ENCODE measurements at regions not wholly inside any gene's neighbourhood (a gene's known extent, or its start where the extent isn't known, plus 50 kb on each side); places are given as distances from the start of the nearest gene placed in this dataset.

- no peak for DNase-seq
- in situ Hi-C loops (cut with MboI; ENCODE audit: low pct_ligation_motif_present in 1 of 4, low pct_unique_long_range_greater_than_20kb in 1 of 4, low sequenced_read_pairs in 3 of 4) (no loop called here), intact Hi-C loops (cut with DNase I; ENCODE audit: low total_unique reads) (loop anchor here (5.0 kb wide), 1 partner anchor 1895 kb away; no protein-coding TSS in a partner anchor)
- H3K4me3 ChIP-seq: no peak overlapping the region
- H3K27me3 ChIP-seq: no peaks in the 10 kb centered on the region
- H3K36me3 ChIP-seq: no peaks in the 10 kb centered on the region
- no peak overlapping the region for H3K27ac ChIP-seq
- TF ChIP-seq, protein P1, sequence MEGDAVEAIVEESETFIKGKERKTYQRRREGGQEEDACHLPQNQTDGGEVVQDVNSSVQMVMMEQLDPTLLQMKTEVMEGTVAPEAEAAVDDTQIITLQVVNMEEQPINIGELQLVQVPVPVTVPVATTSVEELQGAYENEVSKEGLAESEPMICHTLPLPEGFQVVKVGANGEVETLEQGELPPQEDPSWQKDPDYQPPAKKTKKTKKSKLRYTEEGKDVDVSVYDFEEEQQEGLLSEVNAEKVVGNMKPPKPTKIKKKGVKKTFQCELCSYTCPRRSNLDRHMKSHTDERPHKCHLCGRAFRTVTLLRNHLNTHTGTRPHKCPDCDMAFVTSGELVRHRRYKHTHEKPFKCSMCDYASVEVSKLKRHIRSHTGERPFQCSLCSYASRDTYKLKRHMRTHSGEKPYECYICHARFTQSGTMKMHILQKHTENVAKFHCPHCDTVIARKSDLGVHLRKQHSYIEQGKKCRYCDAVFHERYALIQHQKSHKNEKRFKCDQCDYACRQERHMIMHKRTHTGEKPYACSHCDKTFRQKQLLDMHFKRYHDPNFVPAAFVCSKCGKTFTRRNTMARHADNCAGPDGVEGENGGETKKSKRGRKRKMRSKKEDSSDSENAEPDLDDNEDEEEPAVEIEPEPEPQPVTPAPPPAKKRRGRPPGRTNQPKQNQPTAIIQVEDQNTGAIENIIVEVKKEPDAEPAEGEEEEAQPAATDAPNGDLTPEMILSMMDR (IDR thresholded peaks at IDR 0.05): no peak
- TF ChIP-seq EP300 (IDR thresholded peaks at IDR 0.05; ENCODE audit: low read depth): no peak
- TF ChIP-seq POLR2A (IDR thresholded peaks at IDR 0.05): no peak
- TF ChIP-seq POLR2AphosphoS5 (IDR thresholded peaks at IDR 0.05): no peak
- WGBS, 2 donors (ENCODE audit: low coverage in 1 of 2): 81 to 82% methylated on average over 4 of the region's 4 CpGs
- no peaks in the 10 kb centered on the region for H3K4me1 ChIP-seq
- no peaks in the 10 kb centered on the region for H3K9me3 ChIP-seq
Observed at GRCh38 chr1:90607736-90608135, 109.4 kb downstream of the BARHL2 start.

GRCh38 chr1:90605070-90605469, 112.0 kb downstream of the BARHL2 start:
- no peaks in the 10 kb centered on the region for H3K9me3 ChIP-seq

GRCh38 chr1:90593312-90593711, 123.8 kb downstream of the BARHL2 start:
- no peak overlapping the region for H3K27ac ChIP-seq
- in situ Hi-C loops (cut with MboI; ENCODE audit: low pct_ligation_motif_present in 1 of 4, low pct_unique_long_range_greater_than_20kb in 1 of 4, low sequenced_read_pairs in 3 of 4): loop anchor here in 3 of 4 donors (25.0 kb wide), 3 partner anchors 369 to 569 kb away; no protein-coding TSS in a partner anchor
- intact Hi-C loops (cut with DNase I; ENCODE audit: low total_unique reads): no loop called here
- no peak for DNase-seq
- no peaks in the 10 kb centered on the region for H3K36me3 ChIP-seq
- H3K4me3 ChIP-seq: no peak overlapping the region
- H3K4me1 ChIP-seq: peaks cover 0 to 13% (median 3%) of the 10 kb centered on the region in 4 donors
- no peak for TF ChIP-seq POLR2AphosphoS5 (IDR thresholded peaks at IDR 0.05)
- TF ChIP-seq, protein P1 (IDR thresholded peaks at IDR 0.05): no peak
- no peaks in the 10 kb centered on the region for H3K27me3 ChIP-seq
- peaks cover 14 to 18% of the 10 kb centered on the region in 2 donors for H3K9me3 ChIP-seq

More at GRCh38 chr1:90605070-90605469, 112.0 kb downstream of the BARHL2 start:
- Histone ChIP-seq H3K4me1 (no peaks in the 10 kb centered on the region), H3K36me3 (no peaks in the 10 kb centered on the region), H3K27me3 (no peaks in the 10 kb centered on the region), H3K4me3 (no peak overlapping the region), H3K27ac (no peak overlapping the region)
- intact Hi-C loops (cut with DNase I; ENCODE audit: low total_unique reads): loop anchor here (5.0 kb wide), 1 partner anchor 1897 kb away; no protein-coding TSS in a partner anchor
- 71 to 75% methylated on average over 1 of the region's 1 CpG for WGBS, 2 donors (ENCODE audit: low coverage in 1 of 2)
- DNase-seq: no peak
- TF ChIP-seq EP300 (IDR thresholded peaks at IDR 0.05; ENCODE audit: low read depth) (no peak), POLR2A (IDR thresholded peaks at IDR 0.05) (no peak), POLR2AphosphoS5 (IDR thresholded peaks at IDR 0.05) (no peak)
- TF ChIP-seq, protein P1 (IDR thresholded peaks at IDR 0.05): no peak
- in situ Hi-C loops (cut with MboI; ENCODE audit: low pct_ligation_motif_present in 1 of 4, low pct_unique_long_range_greater_than_20kb in 1 of 4, low sequenced_read_pairs in 3 of 4): no loop called here

DNA sequence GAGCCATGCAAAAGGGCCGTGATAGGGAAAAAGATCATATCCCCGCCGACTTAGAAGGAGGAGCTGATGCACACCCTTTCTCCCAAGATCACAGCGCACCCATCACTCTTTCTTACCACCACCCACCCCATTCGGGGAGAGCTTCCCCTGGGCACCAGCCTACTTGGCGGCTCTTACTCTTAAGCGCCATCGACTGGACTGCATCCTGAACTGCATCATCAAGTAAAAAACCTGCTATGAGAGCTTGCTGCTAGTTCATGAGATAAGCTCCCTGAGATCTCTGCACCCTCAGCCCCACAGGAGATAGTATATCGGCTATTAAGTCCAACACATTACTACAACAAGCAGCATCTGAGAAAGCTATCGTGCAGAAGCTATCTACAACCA, 125.1 kb downstream of the BARHL2 start:
- intact Hi-C loops (cut with DNase I; ENCODE audit: low total_unique reads) (no loop called here), in situ Hi-C loops (cut with MboI; ENCODE audit: low pct_ligation_motif_present in 1 of 4, low pct_unique_long_range_greater_than_20kb in 1 of 4, low sequenced_read_pairs in 3 of 4) (loop anchor here in 3 of 4 donors (25.0 kb wide), 3 partner anchors 370 to 570 kb away; no protein-coding TSS in a partner anchor)
- Histone ChIP-seq H3K27ac (no peak overlapping the region), H3K4me1 (peaks cover 0 to 13% (median 3%) of the 10 kb centered on the region in 4 donors), H3K9me3 (peaks cover 7 to 13% of the 10 kb centered on the region in 2 donors), H3K4me3 (no peak overlapping the region), H3K36me3 (no peaks in the 10 kb centered on the region), H3K27me3 (no peaks in the 10 kb centered on the region)
- TF ChIP-seq POLR2AphosphoS5 (IDR thresholded peaks at IDR 0.05) (no peak), POLR2A (IDR thresholded peaks at IDR 0.05) (no peak), EP300 (IDR thresholded peaks at IDR 0.05; ENCODE audit: low read depth) (no peak)
- TF ChIP-seq, protein P1 (IDR thresholded peaks at IDR 0.05): no peak
- DNase-seq: no peak
- 86 to 88% methylated on average over 5 to 10 of the region's 10 CpGs for WGBS, 2 donors (ENCODE audit: low coverage in 1 of 2)

All from transverse colon (tissue), 4 donors.